ENCODE measurements at regions not wholly inside any gene's neighbourhood (a gene's known extent, or its start where the extent isn't known, plus 50 kb on each side); places are given as distances from the start of the nearest gene placed in this dataset.

GRCh38 chr10:130901311-130902165 is 410.0 kb downstream of the TCERG1L start:
- DNase-seq (ENCODE audit: low read depth in 2 of 2), result no peak

- DNase-seq (ENCODE audit: low read depth in 2 of 2), result no peak
Measured at GRCh38 chr10:130902471-130902870, 409.1 kb downstream of the TCERG1L start.

GRCh38 chr10:130902929-130903328 is 408.6 kb downstream of the TCERG1L start:
- DNase-seq (ENCODE audit: low read depth in 2 of 2), result no peak

GRCh38 chr10:130904676-130905075 is 406.8 kb downstream of the TCERG1L start:
- no peak for DNase-seq (ENCODE audit: low read depth in 2 of 2)

GRCh38 chr10:130905386-130905785 is 406.1 kb downstream of the TCERG1L start:
- DNase-seq (ENCODE audit: low read depth in 2 of 2), result no peak

GRCh38 chr10:130905921-130906320 is 405.6 kb downstream of the TCERG1L start:
- no peak for DNase-seq (ENCODE audit: low read depth in 2 of 2)

- DNase-seq (ENCODE audit: low read depth in 2 of 2), result no peak
Measured at GRCh38 chr10:130910848-130911247, 400.7 kb downstream of the TCERG1L start.

- no peak for DNase-seq (ENCODE audit: low read depth in 2 of 2)
Measured at GRCh38 chr10:130913844-130914243, 397.7 kb downstream of the TCERG1L start.

- no peak for DNase-seq (ENCODE audit: low read depth in 2 of 2)
Measured at GRCh38 chr10:130914367-130914766, 397.2 kb downstream of the TCERG1L start.

- DNase-seq (ENCODE audit: low read depth in 2 of 2), result no peak
Measured at GRCh38 chr10:130915065-130915464, 396.5 kb downstream of the TCERG1L start.

- DNase-seq (ENCODE audit: low read depth in 2 of 2), result no peak
Measured at GRCh38 chr10:130921461-130921860, 390.1 kb downstream of the TCERG1L start.

GRCh38 chr10:130921911-130922440 is 389.5 kb downstream of the TCERG1L start:
- no peak for DNase-seq (ENCODE audit: low read depth in 2 of 2)

- DNase-seq (ENCODE audit: low read depth in 2 of 2), result no peak
Measured at GRCh38 chr10:130923596-130923995, 387.9 kb downstream of the TCERG1L start.

- no peak for DNase-seq (ENCODE audit: low read depth in 2 of 2)
Measured at GRCh38 chr10:130924138-130924819, 387.2 kb downstream of the TCERG1L start.

GRCh38 chr10:130926442-130926841 is 385.1 kb downstream of the TCERG1L start:
- no peak for DNase-seq (ENCODE audit: low read depth in 2 of 2)

- no peak for DNase-seq (ENCODE audit: low read depth in 2 of 2)
Measured at GRCh38 chr10:130927157-130927556, 384.4 kb downstream of the TCERG1L start.

- DNase-seq (ENCODE audit: low read depth in 2 of 2), result no peak
Measured at GRCh38 chr10:130928306-130928705, 383.2 kb downstream of the TCERG1L start.

GRCh38 chr10:130929422-130930325 is 381.8 kb downstream of the TCERG1L start:
- DNase-seq (ENCODE audit: low read depth in 2 of 2), result no peak

GRCh38 chr10:130930821-130931220 is 380.7 kb downstream of the TCERG1L start:
- DNase-seq (ENCODE audit: low read depth in 2 of 2), result no peak

- DNase-seq (ENCODE audit: low read depth in 2 of 2), result no peak
Measured at GRCh38 chr10:130931256-130931655, 380.3 kb downstream of the TCERG1L start.

- no peak for DNase-seq (ENCODE audit: low read depth in 2 of 2)
Measured at GRCh38 chr10:130932326-130933007, 379.1 kb downstream of the TCERG1L start.

All from activated CD8-positive, alpha-beta memory T cell treated with anti-CD3 and anti-CD28 coated beads for 4 hours (primary cell).